Omental fat pad (tissue), 3 donors: ENCODE measurements at regions not wholly inside any gene's neighbourhood (a gene's known extent, or its start where the extent isn't known, plus 50 kb on each side); places are given as distances from the start of the nearest gene placed in this dataset.

Source experiments
- ATAC-seq: fragments of 150-250 bp; one replicate; pipeline ENCODE4 v1.9.1; 2016; ENCODE audit warnings: mild to moderate bottlenecking, moderate library complexity; ENCODE audit not compliant: low FRiP score
- DNase-seq: peaks from one replicate; pipeline ENCODE4 v3.0.0-alpha.2; 2019; ENCODE audit warnings: low spot score
- TF ChIP-seq, protein P1 (sequence below), 3 donors: fragments of 450-650 bp; IDR thresholded peaks; one replicate each; pipeline ENCODE4 v1.5.1; 2016 to 2017; ENCODE audit warnings: antibody characterized with exemption in 3 of 3, mild to moderate bottlenecking in 3 of 3, moderate library complexity in 2 of 3

- TF ChIP-seq, protein P1, sequence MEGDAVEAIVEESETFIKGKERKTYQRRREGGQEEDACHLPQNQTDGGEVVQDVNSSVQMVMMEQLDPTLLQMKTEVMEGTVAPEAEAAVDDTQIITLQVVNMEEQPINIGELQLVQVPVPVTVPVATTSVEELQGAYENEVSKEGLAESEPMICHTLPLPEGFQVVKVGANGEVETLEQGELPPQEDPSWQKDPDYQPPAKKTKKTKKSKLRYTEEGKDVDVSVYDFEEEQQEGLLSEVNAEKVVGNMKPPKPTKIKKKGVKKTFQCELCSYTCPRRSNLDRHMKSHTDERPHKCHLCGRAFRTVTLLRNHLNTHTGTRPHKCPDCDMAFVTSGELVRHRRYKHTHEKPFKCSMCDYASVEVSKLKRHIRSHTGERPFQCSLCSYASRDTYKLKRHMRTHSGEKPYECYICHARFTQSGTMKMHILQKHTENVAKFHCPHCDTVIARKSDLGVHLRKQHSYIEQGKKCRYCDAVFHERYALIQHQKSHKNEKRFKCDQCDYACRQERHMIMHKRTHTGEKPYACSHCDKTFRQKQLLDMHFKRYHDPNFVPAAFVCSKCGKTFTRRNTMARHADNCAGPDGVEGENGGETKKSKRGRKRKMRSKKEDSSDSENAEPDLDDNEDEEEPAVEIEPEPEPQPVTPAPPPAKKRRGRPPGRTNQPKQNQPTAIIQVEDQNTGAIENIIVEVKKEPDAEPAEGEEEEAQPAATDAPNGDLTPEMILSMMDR (IDR thresholded peaks at IDR 0.05) = no peak
- DNase-seq (no peak), ATAC-seq (no peak)
Measured at GRCh38 chrX:74171465-74171864, 132.5 kb upstream of the ZCCHC13 start.

DNA sequence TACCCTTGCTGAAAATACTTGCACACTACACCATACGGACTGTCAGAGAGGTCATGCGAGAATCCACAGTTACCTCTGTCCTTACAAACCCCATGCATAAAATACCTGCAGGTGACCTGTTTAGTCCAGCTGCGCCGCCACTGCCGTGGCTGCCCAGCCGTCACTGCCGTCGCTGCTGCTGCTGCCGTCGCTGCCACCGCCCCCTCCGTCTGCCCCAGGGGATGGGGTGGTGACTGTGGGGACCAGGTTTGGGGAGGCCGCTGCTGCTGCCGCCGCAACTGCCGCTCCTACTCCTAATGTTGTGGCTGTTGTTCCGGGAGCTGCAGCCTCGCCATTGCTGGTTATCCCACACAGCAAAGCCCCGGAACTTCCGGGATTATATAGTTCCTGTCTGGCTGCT lies 141.8 kb upstream of the ZCCHC13 start:
- TF ChIP-seq, protein P1 (IDR thresholded peaks at IDR 0.05) = no peak
- DNase-seq (no peak), ATAC-seq (no peak)

DNA sequence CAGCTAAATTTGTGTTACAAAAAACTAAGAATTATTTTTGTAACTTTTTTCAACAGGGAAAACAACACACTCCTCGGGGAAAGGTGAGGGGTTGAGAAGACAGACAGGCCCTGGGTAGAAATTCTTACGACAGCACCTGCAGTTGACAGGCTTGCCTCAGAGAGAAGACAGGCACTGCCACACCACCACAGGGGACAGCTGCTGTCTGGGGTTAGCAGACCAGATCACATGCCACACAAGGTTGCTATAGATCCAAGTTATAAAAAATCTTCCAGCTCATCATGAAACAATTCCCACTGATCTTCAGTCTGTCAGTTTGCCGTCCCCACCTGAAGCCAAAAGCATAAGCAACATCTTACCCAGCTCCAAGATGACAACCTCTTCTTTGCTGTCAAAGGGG lies 143.2 kb upstream of the ZCCHC13 start:
- DNase-seq = no peak
- ATAC-seq = no peak
- TF ChIP-seq, protein P1 (IDR thresholded peaks at IDR 0.05) = no peak

GRCh38 chrX:74160358-74160757 lies 143.6 kb upstream of the ZCCHC13 start:
- DNase-seq (no peak), ATAC-seq (no peak)

GRCh38 chrX:74147439-74147838 lies 156.5 kb upstream of the ZCCHC13 start:
- no peak for DNase-seq
- TF ChIP-seq, protein P1 (IDR thresholded peaks at IDR 0.05) = no peak
- ATAC-seq = no peak

More at GRCh38 chrX:74160358-74160757, 143.6 kb upstream of the ZCCHC13 start:
- TF ChIP-seq, protein P1 (IDR thresholded peaks at IDR 0.05) = no peak

DNA sequence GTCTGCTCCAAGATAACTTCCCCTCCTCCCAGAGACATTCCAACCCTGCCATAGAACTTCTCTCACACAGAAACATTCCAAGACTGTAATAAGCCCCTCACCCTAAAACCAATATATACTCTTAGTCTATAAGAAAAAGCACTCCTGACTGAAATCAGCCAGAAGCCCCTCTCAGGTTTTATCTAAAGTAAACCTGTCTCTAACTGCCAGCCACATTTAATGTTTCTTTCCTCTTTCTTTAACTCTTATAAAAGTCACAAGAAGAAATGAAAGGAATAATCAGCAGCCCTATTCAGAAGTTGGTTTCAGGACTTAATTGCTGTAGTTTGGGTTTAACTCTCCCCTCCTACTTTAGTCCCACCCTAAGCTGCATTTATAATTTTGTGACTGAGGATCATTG lies 165.0 kb upstream of the ZCCHC13 start:
- no peak for ATAC-seq
- TF ChIP-seq, protein P1 (IDR thresholded peaks at IDR 0.05) = no peak
- DNase-seq = no peak

GRCh38 chrX:74133156-74133796 lies 170.7 kb upstream of the ZCCHC13 start:
- peak; percentile 57 for ATAC-seq
- no peak for DNase-seq

More at GRCh38 chrX:74133156-74133796, 170.7 kb upstream of the ZCCHC13 start:
- TF ChIP-seq, protein P1 (IDR thresholded peaks at IDR 0.05) = no peak
